ENCODE measurements at regions not wholly inside any gene's neighbourhood (a gene's known extent, or its start where the extent isn't known, plus 50 kb on each side); places are given as distances from the start of the nearest gene placed in this dataset.
"Not testable (repeated sequence)": the region's sequence is repeated elsewhere in the genome, so short reads cannot be mapped to it uniquely, and the experiment has no call there.

GRCh38 chr13:64482373-64482772, 2747.8 kb downstream of the PCDH9 start:
- Histone ChIP-seq H4K20me1 (ENCODE audit: control insufficient read depth, insufficient read depth, low read depth, low read length) (no peaks in the 10 kb centered on the region), H3K4me3 (ENCODE audit: low read length) (no peak overlapping the region), H3K36me3 (ENCODE audit: control insufficient read depth, low read length) (no peaks in the 10 kb centered on the region), H3F3A (ENCODE audit: control insufficient read depth, insufficient read depth) (no peaks in the 10 kb centered on the region), H3K9me3 (ENCODE audit: control insufficient read depth, insufficient read depth, low read length) (no peaks in the 10 kb centered on the region), H3K9me2 (replicated peaks; ENCODE audit: control insufficient read depth, low read length) (no peaks in the 10 kb centered on the region), H3K79me2 (ENCODE audit: control insufficient read depth, low read length) (no peaks in the 10 kb centered on the region), H3K27me3 (ENCODE audit: control insufficient read depth, low read length) (no peaks in the 10 kb centered on the region), H3K4me1 (ENCODE audit: control insufficient read depth, low read length) (no peaks in the 10 kb centered on the region), H3K4me2 (ENCODE audit: low read length) (no peak overlapping the region), H3K27ac (ENCODE audit: low read depth, low read length) (no peak overlapping the region)
- TF ChIP-seq CTCF (IDR thresholded peaks at IDR 0.05; ENCODE audit: low read depth, low read length, poor library complexity, severe bottlenecking): no peak
- no peak for TF ChIP-seq EZH2phosphoT487 (IDR thresholded peaks at IDR 0.05; ENCODE audit: borderline replicate concordance, low read length)

- Histone ChIP-seq H3K4me3 (ENCODE audit: low read length) (no peak overlapping the region), H3K4me2 (ENCODE audit: low read length) (no peak overlapping the region), H3K4me1 (ENCODE audit: control insufficient read depth, low read length) (no peaks in the 10 kb centered on the region), H3K27me3 (ENCODE audit: control insufficient read depth, low read length) (no peaks in the 10 kb centered on the region), H3K79me2 (ENCODE audit: control insufficient read depth, low read length) (no peaks in the 10 kb centered on the region), H3F3A (ENCODE audit: control insufficient read depth, insufficient read depth) (no peaks in the 10 kb centered on the region), H3K9me3 (ENCODE audit: control insufficient read depth, insufficient read depth, low read length) (no peaks in the 10 kb centered on the region), H3K9me2 (replicated peaks; ENCODE audit: control insufficient read depth, low read length) (no peaks in the 10 kb centered on the region), H3K27ac (ENCODE audit: low read depth, low read length) (no peak overlapping the region), H4K20me1 (ENCODE audit: control insufficient read depth, insufficient read depth, low read depth, low read length) (no peaks in the 10 kb centered on the region), H3K36me3 (ENCODE audit: control insufficient read depth, low read length) (no peaks in the 10 kb centered on the region)
- TF ChIP-seq EZH2phosphoT487 (IDR thresholded peaks at IDR 0.05; ENCODE audit: borderline replicate concordance, low read length) (no peak), CTCF (IDR thresholded peaks at IDR 0.05; ENCODE audit: low read depth, low read length, poor library complexity, severe bottlenecking) (no peak)
These were observed 2749.5 kb downstream of the PCDH9 start for GRCh38 chr13:64480672-64481071.

- Histone ChIP-seq H4K20me1 (ENCODE audit: control insufficient read depth, insufficient read depth, low read depth, low read length) (no peaks in the 10 kb centered on the region), H3K9me2 (replicated peaks; ENCODE audit: control insufficient read depth, low read length) (no peaks in the 10 kb centered on the region), H3K4me2 (ENCODE audit: low read length) (no peak overlapping the region), H3K4me1 (ENCODE audit: control insufficient read depth, low read length) (no peaks in the 10 kb centered on the region), H3K36me3 (ENCODE audit: control insufficient read depth, low read length) (no peaks in the 10 kb centered on the region), H3K9me3 (ENCODE audit: control insufficient read depth, insufficient read depth, low read length) (no peaks in the 10 kb centered on the region), H3K27me3 (ENCODE audit: control insufficient read depth, low read length) (no peaks in the 10 kb centered on the region), H3K27ac (ENCODE audit: low read depth, low read length) (no peak overlapping the region), H3K4me3 (ENCODE audit: low read length) (no peak overlapping the region), H3K79me2 (ENCODE audit: control insufficient read depth, low read length) (no peaks in the 10 kb centered on the region), H3F3A (ENCODE audit: control insufficient read depth, insufficient read depth) (no peaks in the 10 kb centered on the region)
- TF ChIP-seq CTCF (IDR thresholded peaks at IDR 0.05; ENCODE audit: low read depth, low read length, poor library complexity, severe bottlenecking) (no peak), EZH2phosphoT487 (IDR thresholded peaks at IDR 0.05; ENCODE audit: borderline replicate concordance, low read length) (no peak)
These were observed 2749.9 kb downstream of the PCDH9 start for GRCh38 chr13:64480211-64480610.

GRCh38 chr13:64477146-64477545, 2753.0 kb downstream of the PCDH9 start:
- H3K27ac ChIP-seq (ENCODE audit: low read depth, low read length): no peak overlapping the region
- no peaks in the 10 kb centered on the region for H3K27me3 ChIP-seq (ENCODE audit: control insufficient read depth, low read length)
- no peak overlapping the region for H3K4me2 ChIP-seq (ENCODE audit: low read length)
- H3K9me2 ChIP-seq (replicated peaks; ENCODE audit: control insufficient read depth, low read length): no peaks in the 10 kb centered on the region
- no peaks in the 10 kb centered on the region for H4K20me1 ChIP-seq (ENCODE audit: control insufficient read depth, insufficient read depth, low read depth, low read length)
- H3F3A ChIP-seq (ENCODE audit: control insufficient read depth, insufficient read depth): no peaks in the 10 kb centered on the region
- TF ChIP-seq CTCF (IDR thresholded peaks at IDR 0.05; ENCODE audit: low read depth, low read length, poor library complexity, severe bottlenecking) (no peak), EZH2phosphoT487 (IDR thresholded peaks at IDR 0.05; ENCODE audit: borderline replicate concordance, low read length) (no peak)
- H3K4me1 ChIP-seq (ENCODE audit: control insufficient read depth, low read length): no peaks in the 10 kb centered on the region
- H3K36me3 ChIP-seq (ENCODE audit: control insufficient read depth, low read length): no peaks in the 10 kb centered on the region
- H3K4me3 ChIP-seq (ENCODE audit: low read length): no peak overlapping the region
- H3K79me2 ChIP-seq (ENCODE audit: control insufficient read depth, low read length): no peaks in the 10 kb centered on the region
- no peaks in the 10 kb centered on the region for H3K9me3 ChIP-seq (ENCODE audit: control insufficient read depth, insufficient read depth, low read length)

- H3K27ac ChIP-seq (ENCODE audit: low read depth, low read length); H3K9me2 ChIP-seq (replicated peaks; ENCODE audit: control insufficient read depth, low read length); H3K4me1 ChIP-seq (ENCODE audit: control insufficient read depth, low read length): not testable (repeated sequence)
These were observed 2754.0 kb downstream of the PCDH9 start for GRCh38 chr13:64476041-64476568.

More at GRCh38 chr13:64476041-64476568, 2754.0 kb downstream of the PCDH9 start:
- not testable (repeated sequence) for H4K20me1 ChIP-seq (ENCODE audit: control insufficient read depth, insufficient read depth, low read depth, low read length); H3K27me3 ChIP-seq (ENCODE audit: control insufficient read depth, low read length); H3K9me3 ChIP-seq (ENCODE audit: control insufficient read depth, insufficient read depth, low read length); H3K79me2 ChIP-seq (ENCODE audit: control insufficient read depth, low read length); H3K4me2 ChIP-seq (ENCODE audit: low read length); H3K36me3 ChIP-seq (ENCODE audit: control insufficient read depth, low read length); H3K4me3 ChIP-seq (ENCODE audit: low read length); H3F3A ChIP-seq (ENCODE audit: control insufficient read depth, insufficient read depth)
